ENCODE measurements at regions not wholly inside any gene's neighbourhood (a gene's known extent, or its start where the extent isn't known, plus 50 kb on each side); places are given as distances from the start of the nearest gene placed in this dataset.
"Not testable (repeated sequence)": the region's sequence is repeated elsewhere in the genome, so short reads cannot be mapped to it uniquely, and the experiment has no call there.

GRCh38 chr15:38638126-38638525 lies 73.5 kb upstream of the RASGRP1 start:
- DNase-seq (ENCODE audit: low spot score in 2 of 2), result no peak
- TF ChIP-seq CTCF (IDR thresholded peaks at IDR 0.05), result no peak
- no peak for TF ChIP-seq POLR2A (IDR thresholded peaks at IDR 0.05)
- intact Hi-C loops (cut with DNase I; ENCODE audit: low total_unique reads), result no loop called here
- no peak overlapping the region for H3K4me3 ChIP-seq (ENCODE audit: low read depth, poor library complexity, severe bottlenecking)
- WGBS, 2 donors, result 70 to 75% methylated on average over 2 of the region's 2 CpGs

- 82 to 97% methylated on average over 4 of the region's 4 CpGs for WGBS, 2 donors
- TF ChIP-seq CTCF (IDR thresholded peaks at IDR 0.05) (no peak), POLR2A (IDR thresholded peaks at IDR 0.05) (no peak)
- DNase-seq (ENCODE audit: low spot score in 2 of 2), result no peak
- no peak overlapping the region for H3K4me3 ChIP-seq (ENCODE audit: low read depth, poor library complexity, severe bottlenecking)
- intact Hi-C loops (cut with DNase I; ENCODE audit: low total_unique reads), result no loop called here
Measured at GRCh38 chr15:38638811-38639210, 74.2 kb upstream of the RASGRP1 start.

GRCh38 chr15:38642689-38643270 lies 78.2 kb upstream of the RASGRP1 start:
- intact Hi-C loops (cut with DNase I; ENCODE audit: low total_unique reads), result no loop called here
- TF ChIP-seq POLR2A (IDR thresholded peaks at IDR 0.05) (no peak), CTCF (IDR thresholded peaks at IDR 0.05) (no peak)
- DNase-seq (ENCODE audit: low spot score in 2 of 2), result no peak
- WGBS, 2 donors, result 69 to 81% methylated on average over 3 of the region's 3 CpGs
- H3K4me3 ChIP-seq (ENCODE audit: low read depth, poor library complexity, severe bottlenecking), result no peak overlapping the region

GRCh38 chr15:38644353-38644752 lies 79.7 kb upstream of the RASGRP1 start:
- H3K4me3 ChIP-seq (ENCODE audit: low read depth, poor library complexity, severe bottlenecking); DNase-seq (ENCODE audit: low spot score in 2 of 2); intact Hi-C loops (cut with DNase I; ENCODE audit: low total_unique reads): not testable (repeated sequence)
- WGBS, 2 donors, result 88 to 89% methylated on average over 3 of the region's 3 CpGs

GRCh38 chr15:38646716-38647115 lies 82.1 kb upstream of the RASGRP1 start:
- no peak for TF ChIP-seq POLR2A (IDR thresholded peaks at IDR 0.05)
- no peak for TF ChIP-seq CTCF (IDR thresholded peaks at IDR 0.05)
- intact Hi-C loops (cut with DNase I; ENCODE audit: low total_unique reads), result no loop called here
- H3K4me3 ChIP-seq (ENCODE audit: low read depth, poor library complexity, severe bottlenecking), result no peak overlapping the region
- 54 to 67% methylated on average over 3 of the region's 3 CpGs for WGBS, 2 donors
- DNase-seq (ENCODE audit: low spot score in 2 of 2), result no peak

- no peak for TF ChIP-seq CTCF (IDR thresholded peaks at IDR 0.05)
- intact Hi-C loops (cut with DNase I; ENCODE audit: low total_unique reads), result no loop called here
- no peak for DNase-seq (ENCODE audit: low spot score in 2 of 2)
- H3K4me3 ChIP-seq (ENCODE audit: low read depth, poor library complexity, severe bottlenecking), result no peak overlapping the region
Measured at GRCh38 chr15:38647683-38648082, 83.1 kb upstream of the RASGRP1 start.

Data from lower leg skin (tissue), 4 donors.